DND-41 (cell line): ENCODE measurements at regions not wholly inside any gene's neighbourhood (a gene's known extent, or its start where the extent isn't known, plus 50 kb on each side); places are given as distances from the start of the nearest gene placed in this dataset.

Experiments used
- CTCF ChIP-seq: IDR thresholded peaks from 2 replicates; pipeline ENCODE4 v1.5.1; 2012; ENCODE audit warnings: borderline replicate concordance, low read length, moderate library complexity, mild to moderate bottlenecking; ENCODE audit not compliant: poor library complexity, severe bottlenecking; ENCODE audit errors: extremely low read depth
- EZH2 ChIP-seq: IDR thresholded peaks from 3 replicates; pipeline ENCODE4 v1.6.1; 2012; ENCODE audit warnings: borderline replicate concordance, low read depth, mild to moderate bottlenecking, moderate library complexity, low read length, inconsistent platforms; ENCODE audit not compliant: severe bottlenecking

GRCh38 chr3:59306436-59306835, 256.6 kb upstream of the CFAP20DC start:
- TF ChIP-seq CTCF: no peak
- TF ChIP-seq EZH2: no peak
